MM.1S (cell line): ENCODE measurements at regions not wholly inside any gene's neighbourhood (a gene's known extent, or its start where the extent isn't known, plus 50 kb on each side); places are given as distances from the start of the nearest gene placed in this dataset.

Experiments
- EZH2 ChIP-seq: fragments of 300-600 bp; sonication (generic); optimal IDR thresholded peaks from 2 replicates; pipeline ENCODE3; 2017; ENCODE audit warnings: low read depth, mild to moderate bottlenecking, antibody characterized with exemption, low read length, mixed read lengths
- TF ChIP-seq, protein P1 (sequence below): fragments of 300-600 bp; sonication (generic); IDR thresholded peaks from 2 replicates; pipeline ENCODE4 v1.5.1; 2016; ENCODE audit warnings: antibody characterized with exemption, low read length, mixed read lengths

DNA sequence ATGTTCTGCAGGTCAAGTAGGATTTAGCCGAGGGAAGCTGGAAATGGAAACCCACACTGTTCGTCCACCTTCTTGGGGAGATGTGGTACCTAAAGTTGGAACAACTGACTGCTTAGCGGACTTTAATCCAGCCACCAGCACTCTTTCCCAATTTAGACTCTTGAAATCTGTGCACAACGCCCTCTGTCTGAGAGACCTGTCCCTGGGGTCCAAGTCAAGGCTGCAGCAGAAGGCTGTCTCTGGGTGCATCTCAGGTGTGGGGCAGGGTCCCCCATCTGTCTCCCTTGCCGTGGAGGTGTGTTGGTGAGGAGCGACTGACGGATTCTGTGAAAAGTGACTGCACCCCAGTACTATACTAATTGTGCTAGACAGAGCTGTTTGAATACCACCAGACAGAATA lies 168.2 kb upstream of the CADM1 start:
- no peak for TF ChIP-seq EZH2
- TF ChIP-seq, protein P1, sequence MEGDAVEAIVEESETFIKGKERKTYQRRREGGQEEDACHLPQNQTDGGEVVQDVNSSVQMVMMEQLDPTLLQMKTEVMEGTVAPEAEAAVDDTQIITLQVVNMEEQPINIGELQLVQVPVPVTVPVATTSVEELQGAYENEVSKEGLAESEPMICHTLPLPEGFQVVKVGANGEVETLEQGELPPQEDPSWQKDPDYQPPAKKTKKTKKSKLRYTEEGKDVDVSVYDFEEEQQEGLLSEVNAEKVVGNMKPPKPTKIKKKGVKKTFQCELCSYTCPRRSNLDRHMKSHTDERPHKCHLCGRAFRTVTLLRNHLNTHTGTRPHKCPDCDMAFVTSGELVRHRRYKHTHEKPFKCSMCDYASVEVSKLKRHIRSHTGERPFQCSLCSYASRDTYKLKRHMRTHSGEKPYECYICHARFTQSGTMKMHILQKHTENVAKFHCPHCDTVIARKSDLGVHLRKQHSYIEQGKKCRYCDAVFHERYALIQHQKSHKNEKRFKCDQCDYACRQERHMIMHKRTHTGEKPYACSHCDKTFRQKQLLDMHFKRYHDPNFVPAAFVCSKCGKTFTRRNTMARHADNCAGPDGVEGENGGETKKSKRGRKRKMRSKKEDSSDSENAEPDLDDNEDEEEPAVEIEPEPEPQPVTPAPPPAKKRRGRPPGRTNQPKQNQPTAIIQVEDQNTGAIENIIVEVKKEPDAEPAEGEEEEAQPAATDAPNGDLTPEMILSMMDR: no peak
